HL-60 (cell line): ENCODE measurements at regions not wholly inside any gene's neighbourhood (a gene's known extent, or its start where the extent isn't known, plus 50 kb on each side); places are given as distances from the start of the nearest gene placed in this dataset.
"Not testable (repeated sequence)": the region's sequence is repeated elsewhere in the genome, so short reads cannot be mapped to it uniquely, and the experiment has no call there.

ENCODE experiments used
- DNase-seq, 2 experiments: peaks; one replicate each; pipeline ENCODE4 v3.0.0-alpha.2; 2010 to 2020; ENCODE audit warnings: low read depth in 1 of 2, low spot score in 1 of 2
- H3K27ac ChIP-seq: fragments of 250-450 bp; sonication (Bioruptor Pico); replicated peaks from 2 replicates; pipeline ENCODE4 v1.5.1; 2020; ENCODE audit warnings: mild to moderate bottlenecking, moderate library complexity
- H3K27me3 ChIP-seq: fragments of 250-450 bp; sonication (Bioruptor Pico); 2 replicates; pipeline ENCODE4 v1.5.1; 2021; ENCODE audit warnings: mild to moderate bottlenecking, moderate library complexity; ENCODE audit not compliant: insufficient read depth, poor library complexity, severe bottlenecking
- H3K4me3 ChIP-seq: replicated peaks from 2 replicates; pipeline ENCODE4 v1.5.1; 2011; ENCODE audit warnings: mild to moderate bottlenecking, control low read depth, low read length; ENCODE audit not compliant: insufficient read depth
- CTCF ChIP-seq: IDR thresholded peaks from one replicate; pipeline ENCODE4 v1.5.1; 2011; ENCODE audit warnings: low read length, control low read depth, inconsistent platforms; ENCODE audit not compliant: insufficient read depth
- GABPA ChIP-seq: IDR thresholded peaks from 2 replicates; pipeline ENCODE4 v1.6.1; 2012; ENCODE audit warnings: low read depth
- POLR2AphosphoS5 ChIP-seq: IDR thresholded peaks from 2 replicates; pipeline ENCODE4 v1.6.1; 2012; ENCODE audit warnings: low read depth
- REST ChIP-seq: IDR thresholded peaks from 2 replicates; pipeline ENCODE4 v1.6.1; 2012; ENCODE audit warnings: low read depth; ENCODE audit not compliant: insufficient replicate concordance
- SPI1 ChIP-seq: IDR thresholded peaks from 2 replicates; pipeline ENCODE4 v1.6.1; 2012; ENCODE audit warnings: low read depth, mild to moderate bottlenecking, borderline replicate concordance

GRCh38 chr11:23932485-23932898 lies 564.4 kb upstream of the LUZP2 start:
- Histone ChIP-seq H3K27ac (no peak overlapping the region), H3K27me3 (no peaks in the 10 kb centered on the region), H3K4me3 (no peak overlapping the region)
- no peak for TF ChIP-seq CTCF
- TF ChIP-seq GABPA: no peak
- no peak for DNase-seq

GRCh38 chr11:23933721-23934120 lies 563.1 kb upstream of the LUZP2 start:
- no peak for DNase-seq
- Histone ChIP-seq H3K27me3 (no peaks in the 10 kb centered on the region), H3K27ac (no peak overlapping the region), H3K4me3 (no peak overlapping the region)
- TF ChIP-seq GABPA (no peak), CTCF (no peak), POLR2AphosphoS5 (no peak)

GRCh38 chr11:23934671-23935270 lies 562.1 kb upstream of the LUZP2 start:
- H3K27ac ChIP-seq, DNase-seq, H3K27me3 ChIP-seq, H3K4me3 ChIP-seq: not testable (repeated sequence)

- not testable (repeated sequence) for H3K27me3 ChIP-seq, DNase-seq, H3K4me3 ChIP-seq, H3K27ac ChIP-seq
Observed at GRCh38 chr11:23942117-23942815, 554.6 kb upstream of the LUZP2 start.

GRCh38 chr11:23944923-23945322 lies 551.9 kb upstream of the LUZP2 start:
- no peak overlapping the region for H3K4me3 ChIP-seq
- DNase-seq: no peak
- TF ChIP-seq SPI1: no peak
- TF ChIP-seq POLR2AphosphoS5: no peak
- no peak for TF ChIP-seq CTCF
- no peak for TF ChIP-seq REST
- TF ChIP-seq GABPA: no peak
- no peaks in the 10 kb centered on the region for H3K27me3 ChIP-seq
- H3K27ac ChIP-seq: no peak overlapping the region

- TF ChIP-seq SPI1 (no peak), POLR2AphosphoS5 (no peak), CTCF (no peak), GABPA (no peak), REST (no peak)
Observed at GRCh38 chr11:23947883-23948282, 549.0 kb upstream of the LUZP2 start.

More at GRCh38 chr11:23947883-23948282, 549.0 kb upstream of the LUZP2 start:
- Histone ChIP-seq H3K27ac (no peak overlapping the region), H3K4me3 (no peak overlapping the region), H3K27me3 (no peaks in the 10 kb centered on the region)
- DNase-seq: no peak
